ENCODE measurements at regions not wholly inside any gene's neighbourhood (a gene's known extent, or its start where the extent isn't known, plus 50 kb on each side); places are given as distances from the start of the nearest gene placed in this dataset.

DNA sequence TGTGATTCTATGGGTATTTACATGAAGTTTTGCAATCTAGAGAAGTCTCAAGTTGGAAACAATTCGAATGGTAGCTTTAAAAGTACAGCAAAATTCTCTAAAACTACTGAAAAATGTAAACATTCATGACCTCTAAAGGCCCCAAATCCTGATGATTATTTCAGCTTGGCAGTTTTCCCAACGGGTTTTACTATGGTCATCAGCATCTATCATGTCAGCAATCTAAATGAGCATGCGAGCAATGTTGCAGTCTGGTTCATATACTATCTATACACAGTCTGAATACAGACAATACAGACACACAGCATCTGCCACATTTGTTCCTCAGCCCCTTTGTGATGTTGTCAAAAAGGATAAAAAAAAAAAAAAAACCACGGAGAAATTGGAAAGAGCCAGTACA, 790.3 kb upstream of the HTR2C start:
- no peak for TF ChIP-seq ZSCAN16 (tag by site-specific recombination; IDR thresholded peaks at IDR 0.05)
- no peak for TF ChIP-seq ZNF404 (tag by site-specific recombination; IDR thresholded peaks at IDR 0.05)
- no peak for TF ChIP-seq ZNF274 (IDR thresholded peaks at IDR 0.05; ENCODE audit: low read length)
- TF ChIP-seq ZNF274 (tag by site-specific recombination; IDR thresholded peaks at IDR 0.05; ENCODE audit: borderline replicate concordance), result no peak
- TF ChIP-seq, protein P1, sequence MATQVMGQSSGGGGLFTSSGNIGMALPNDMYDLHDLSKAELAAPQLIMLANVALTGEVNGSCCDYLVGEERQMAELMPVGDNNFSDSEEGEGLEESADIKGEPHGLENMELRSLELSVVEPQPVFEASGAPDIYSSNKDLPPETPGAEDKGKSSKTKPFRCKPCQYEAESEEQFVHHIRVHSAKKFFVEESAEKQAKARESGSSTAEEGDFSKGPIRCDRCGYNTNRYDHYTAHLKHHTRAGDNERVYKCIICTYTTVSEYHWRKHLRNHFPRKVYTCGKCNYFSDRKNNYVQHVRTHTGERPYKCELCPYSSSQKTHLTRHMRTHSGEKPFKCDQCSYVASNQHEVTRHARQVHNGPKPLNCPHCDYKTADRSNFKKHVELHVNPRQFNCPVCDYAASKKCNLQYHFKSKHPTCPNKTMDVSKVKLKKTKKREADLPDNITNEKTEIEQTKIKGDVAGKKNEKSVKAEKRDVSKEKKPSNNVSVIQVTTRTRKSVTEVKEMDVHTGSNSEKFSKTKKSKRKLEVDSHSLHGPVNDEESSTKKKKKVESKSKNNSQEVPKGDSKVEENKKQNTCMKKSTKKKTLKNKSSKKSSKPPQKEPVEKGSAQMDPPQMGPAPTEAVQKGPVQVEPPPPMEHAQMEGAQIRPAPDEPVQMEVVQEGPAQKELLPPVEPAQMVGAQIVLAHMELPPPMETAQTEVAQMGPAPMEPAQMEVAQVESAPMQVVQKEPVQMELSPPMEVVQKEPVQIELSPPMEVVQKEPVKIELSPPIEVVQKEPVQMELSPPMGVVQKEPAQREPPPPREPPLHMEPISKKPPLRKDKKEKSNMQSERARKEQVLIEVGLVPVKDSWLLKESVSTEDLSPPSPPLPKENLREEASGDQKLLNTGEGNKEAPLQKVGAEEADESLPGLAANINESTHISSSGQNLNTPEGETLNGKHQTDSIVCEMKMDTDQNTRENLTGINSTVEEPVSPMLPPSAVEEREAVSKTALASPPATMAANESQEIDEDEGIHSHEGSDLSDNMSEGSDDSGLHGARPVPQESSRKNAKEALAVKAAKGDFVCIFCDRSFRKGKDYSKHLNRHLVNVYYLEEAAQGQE (tag by site-specific recombination; IDR thresholded peaks at IDR 0.05), result no peak
- TF ChIP-seq, protein P2, sequence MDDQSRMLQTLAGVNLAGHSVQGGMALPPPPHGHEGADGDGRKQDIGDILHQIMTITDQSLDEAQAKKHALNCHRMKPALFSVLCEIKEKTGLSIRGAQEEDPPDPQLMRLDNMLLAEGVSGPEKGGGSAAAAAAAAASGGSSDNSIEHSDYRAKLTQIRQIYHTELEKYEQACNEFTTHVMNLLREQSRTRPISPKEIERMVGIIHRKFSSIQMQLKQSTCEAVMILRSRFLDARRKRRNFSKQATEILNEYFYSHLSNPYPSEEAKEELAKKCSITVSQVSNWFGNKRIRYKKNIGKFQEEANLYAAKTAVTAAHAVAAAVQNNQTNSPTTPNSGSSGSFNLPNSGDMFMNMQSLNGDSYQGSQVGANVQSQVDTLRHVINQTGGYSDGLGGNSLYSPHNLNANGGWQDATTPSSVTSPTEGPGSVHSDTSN (CRISPR knock-in tag; IDR thresholded peaks at IDR 0.05), result no peak

All from HEK293 (cell line).